Smooth muscle cell (in vitro differentiated cells): ENCODE measurements at regions not wholly inside any gene's neighbourhood (a gene's known extent, or its start where the extent isn't known, plus 50 kb on each side); places are given as distances from the start of the nearest gene placed in this dataset.

Experiments
- DNase-seq: peaks from one replicate; lab custom pipeline; 2025; ENCODE audit not compliant: unreplicated experiment; lab: John Stamatoyannopoulos, UW
- H2AFZ ChIP-seq: fragments of 200-600 bp; sonication (generic); 2 replicates; pipeline ENCODE4 v1.6.0; 2016; ENCODE audit warnings: antibody characterized with exemption, low read depth, mild to moderate bottlenecking
- H3F3A ChIP-seq: fragments of 200-600 bp; sonication (generic); 2 replicates; pipeline ENCODE4 v1.6.0; 2017; ENCODE audit warnings: antibody characterized with exemption, low read depth
- H3K27ac ChIP-seq: fragments of 200-600 bp; sonication (generic); 2 replicates; pipeline ENCODE4 v1.5.1; 2016; ENCODE audit warnings: low read depth, mild to moderate bottlenecking
- H3K27me3 ChIP-seq: fragments of 200-600 bp; sonication (generic); 2 replicates; pipeline ENCODE4 v1.6.1; 2016; ENCODE audit warnings: low read depth, mild to moderate bottlenecking
- H3K36me3 ChIP-seq: fragments of 200-600 bp; sonication (generic); 2 replicates; pipeline ENCODE4 v1.5.1; 2016; ENCODE audit warnings: low read depth
- H3K4me1 ChIP-seq: fragments of 200-600 bp; sonication (generic); 2 replicates; pipeline ENCODE4 v1.5.1; 2016; ENCODE audit warnings: low read depth
- H3K4me2 ChIP-seq: fragments of 200-600 bp; sonication (generic); 2 replicates; pipeline ENCODE4 v1.6.0; 2016; ENCODE audit warnings: mild to moderate bottlenecking
- H3K4me3 ChIP-seq: fragments of 200-600 bp; sonication (generic); 2 replicates; pipeline ENCODE4 v1.5.1; 2016; ENCODE audit warnings: mild to moderate bottlenecking
- H3K79me2 ChIP-seq: fragments of 200-600 bp; sonication (generic); 2 replicates; pipeline ENCODE4 v1.6.0; 2016; ENCODE audit warnings: low read depth, mild to moderate bottlenecking
- H3K9ac ChIP-seq: fragments of 200-600 bp; sonication (generic); 2 replicates; pipeline ENCODE4 v1.6.0; 2016; ENCODE audit warnings: low read depth
- H3K9me3 ChIP-seq: fragments of 200-600 bp; sonication (generic); replicated peaks from 2 replicates; pipeline ENCODE4 v1.5.1; 2016; ENCODE audit warnings: low read depth
- H4K20me1 ChIP-seq: fragments of 200-600 bp; sonication (generic); 2 replicates; pipeline ENCODE4 v1.6.0; 2016; ENCODE audit warnings: low read depth
- WGBS: methylation state at CpG from one replicate; pipeline ENCODE4 v1.1.7; 2016; ENCODE audit warnings: low lambda C conversion rate; 5-methylcytosine and 5-hydroxymethylcytosine counted together
- TF ChIP-seq, protein P1 (sequence below): fragments of 200-600 bp; sonication (generic); IDR thresholded peaks from 2 replicates; pipeline ENCODE4 v1.5.1; 2017; ENCODE audit warnings: borderline replicate concordance, mild to moderate bottlenecking, antibody characterized with exemption; ENCODE audit not compliant: insufficient read depth, poor library complexity, severe bottlenecking

DNA sequence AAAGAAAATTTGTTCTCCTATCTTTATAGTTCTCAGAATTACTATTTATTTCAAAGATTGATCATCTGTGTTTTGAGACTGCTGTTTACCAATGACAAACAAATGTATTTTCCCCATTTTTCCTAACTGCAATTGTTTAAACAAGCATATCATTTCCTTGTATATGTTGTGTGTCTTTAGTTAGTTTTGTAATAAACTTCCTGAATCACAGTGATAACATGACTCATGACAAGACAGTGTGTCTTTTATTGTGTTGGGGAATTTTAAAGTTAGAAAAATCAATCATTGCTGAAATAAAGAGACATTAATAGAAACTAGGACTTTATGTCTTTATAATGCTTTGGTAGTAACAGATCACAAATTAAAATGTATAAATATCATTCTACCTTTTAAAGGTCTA lies 348.5 kb downstream of the KCNJ2 start:
- Histone ChIP-seq H3K4me2 (no peak overlapping the region), H3K4me3 (no peak overlapping the region), H4K20me1 (no peaks in the 10 kb centered on the region), H3K4me1 (no peaks in the 10 kb centered on the region), H3K36me3 (no peaks in the 10 kb centered on the region), H2AFZ (no peak overlapping the region), H3K79me2 (no peaks in the 10 kb centered on the region), H3K27ac (no peak overlapping the region), H3F3A (no peaks in the 10 kb centered on the region), H3K27me3 (no peaks in the 10 kb centered on the region), H3K9ac (no peak overlapping the region), H3K9me3 (no peaks in the 10 kb centered on the region)
- TF ChIP-seq, protein P1, sequence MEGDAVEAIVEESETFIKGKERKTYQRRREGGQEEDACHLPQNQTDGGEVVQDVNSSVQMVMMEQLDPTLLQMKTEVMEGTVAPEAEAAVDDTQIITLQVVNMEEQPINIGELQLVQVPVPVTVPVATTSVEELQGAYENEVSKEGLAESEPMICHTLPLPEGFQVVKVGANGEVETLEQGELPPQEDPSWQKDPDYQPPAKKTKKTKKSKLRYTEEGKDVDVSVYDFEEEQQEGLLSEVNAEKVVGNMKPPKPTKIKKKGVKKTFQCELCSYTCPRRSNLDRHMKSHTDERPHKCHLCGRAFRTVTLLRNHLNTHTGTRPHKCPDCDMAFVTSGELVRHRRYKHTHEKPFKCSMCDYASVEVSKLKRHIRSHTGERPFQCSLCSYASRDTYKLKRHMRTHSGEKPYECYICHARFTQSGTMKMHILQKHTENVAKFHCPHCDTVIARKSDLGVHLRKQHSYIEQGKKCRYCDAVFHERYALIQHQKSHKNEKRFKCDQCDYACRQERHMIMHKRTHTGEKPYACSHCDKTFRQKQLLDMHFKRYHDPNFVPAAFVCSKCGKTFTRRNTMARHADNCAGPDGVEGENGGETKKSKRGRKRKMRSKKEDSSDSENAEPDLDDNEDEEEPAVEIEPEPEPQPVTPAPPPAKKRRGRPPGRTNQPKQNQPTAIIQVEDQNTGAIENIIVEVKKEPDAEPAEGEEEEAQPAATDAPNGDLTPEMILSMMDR = no peak
- DNase-seq = no peak

DNA sequence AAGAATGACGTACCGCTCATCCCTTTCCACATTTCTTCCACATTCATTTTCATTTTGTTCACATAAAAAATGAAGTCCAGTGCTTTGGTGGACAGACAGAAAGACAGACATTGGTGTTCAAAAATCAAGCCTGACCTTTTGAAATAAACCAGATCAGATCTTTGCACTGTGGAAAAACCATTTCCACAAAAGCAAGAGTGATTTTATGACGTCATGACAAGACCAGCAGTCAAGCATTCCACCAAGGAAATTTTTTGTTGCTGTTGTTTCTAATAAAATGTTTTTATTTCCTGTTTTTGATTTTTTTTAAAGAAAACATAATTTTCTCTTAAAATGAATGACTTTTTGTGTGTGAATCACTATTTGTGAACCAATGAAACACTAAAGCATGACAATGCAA lies 350.0 kb downstream of the KCNJ2 start:
- Histone ChIP-seq H3K9me3 (no peaks in the 10 kb centered on the region), H3K9ac (no peak overlapping the region), H3K4me1 (no peaks in the 10 kb centered on the region), H3F3A (no peaks in the 10 kb centered on the region), H3K36me3 (no peaks in the 10 kb centered on the region), H3K27me3 (no peaks in the 10 kb centered on the region), H3K27ac (no peak overlapping the region), H2AFZ (no peak overlapping the region), H3K4me2 (no peak overlapping the region), H3K4me3 (no peak overlapping the region), H3K79me2 (no peaks in the 10 kb centered on the region), H4K20me1 (no peaks in the 10 kb centered on the region)
- DNase-seq = no peak
- TF ChIP-seq, protein P1 = no peak
- 87% methylated on average over 3 of the region's 3 CpGs for WGBS

DNA sequence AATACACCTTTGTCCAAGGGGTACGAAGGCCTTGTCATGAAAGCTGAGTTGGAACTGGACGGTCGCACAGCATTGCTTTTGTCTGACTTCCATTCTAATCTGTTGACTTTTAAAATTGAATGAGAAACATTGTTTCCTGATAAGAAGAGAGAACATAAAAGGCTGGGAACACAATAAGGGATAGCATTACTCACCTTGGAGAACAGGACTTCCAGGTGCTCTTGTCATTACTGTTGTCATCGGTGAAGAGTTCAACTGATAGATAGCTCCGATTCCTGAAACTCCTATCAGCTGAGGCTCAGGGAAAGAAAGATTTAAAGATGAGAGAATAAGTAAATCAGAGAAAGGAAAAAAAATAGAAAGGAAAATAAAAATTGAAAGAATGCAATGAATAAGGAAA lies 351.1 kb downstream of the KCNJ2 start:
- Histone ChIP-seq H3F3A (no peaks in the 10 kb centered on the region), H4K20me1 (no peaks in the 10 kb centered on the region), H3K36me3 (no peaks in the 10 kb centered on the region), H3K9ac (no peak overlapping the region), H3K9me3 (no peaks in the 10 kb centered on the region), H3K4me1 (no peaks in the 10 kb centered on the region), H3K27ac (no peak overlapping the region), H2AFZ (no peak overlapping the region), H3K4me3 (no peak overlapping the region), H3K79me2 (no peaks in the 10 kb centered on the region), H3K27me3 (no peaks in the 10 kb centered on the region), H3K4me2 (no peak overlapping the region)
- DNase-seq = no peak
- 91% methylated on average over 5 of the region's 5 CpGs for WGBS
- TF ChIP-seq, protein P1 = no peak

DNA sequence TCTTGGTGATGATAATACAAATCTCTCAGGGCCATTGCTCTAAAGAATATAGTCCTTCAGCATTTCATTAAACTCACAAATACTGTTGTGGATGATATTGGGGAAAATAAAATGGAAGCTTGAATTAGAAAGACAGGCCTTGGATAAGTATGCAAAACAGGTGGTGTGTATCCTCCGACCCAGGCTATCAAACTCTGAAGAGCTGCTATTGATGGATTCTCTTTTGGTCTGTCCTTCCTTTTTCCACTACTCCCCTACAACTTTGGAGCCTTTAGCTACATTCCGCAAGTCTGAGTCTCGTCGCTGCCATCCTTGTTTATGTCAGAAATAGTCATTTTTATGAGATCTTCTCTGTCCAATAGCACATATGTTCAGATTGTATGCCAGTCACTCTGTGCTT lies 351.6 kb downstream of the KCNJ2 start:
- DNase-seq = no peak
- H3K4me2 ChIP-seq = no peak overlapping the region
- no peaks in the 10 kb centered on the region for H3K79me2 ChIP-seq
- no peak overlapping the region for H3K4me3 ChIP-seq
- no peak overlapping the region for H3K9ac ChIP-seq
- WGBS = 72% methylated on average over 4 of the region's 4 CpGs
- no peaks in the 10 kb centered on the region for H3K27me3 ChIP-seq
- H3K4me1 ChIP-seq = no peaks in the 10 kb centered on the region
- no peaks in the 10 kb centered on the region for H3K36me3 ChIP-seq
- no peaks in the 10 kb centered on the region for H3K9me3 ChIP-seq
- H3F3A ChIP-seq = no peaks in the 10 kb centered on the region
- no peak overlapping the region for H2AFZ ChIP-seq
- TF ChIP-seq, protein P1 = no peak
- no peaks in the 10 kb centered on the region for H4K20me1 ChIP-seq
- H3K27ac ChIP-seq = no peak overlapping the region
